Stimulated activated CD8-positive, alpha-beta memory T cell treated with anti-CD3 and anti-CD28 coated beads, Interleukin-2, amount 100 ng/mL, for 1 hour (primary cell): ENCODE measurements at regions not wholly inside any gene's neighbourhood (a gene's known extent, or its start where the extent isn't known, plus 50 kb on each side); places are given as distances from the start of the nearest gene placed in this dataset.

ENCODE experiments used
- DNase-seq, 2 donors: peaks; one replicate each; pipeline ENCODE4 v3.0.0-alpha.2; 2020; ENCODE audit warnings: low read depth in 2 of 2

- no peak for DNase-seq
These were observed 348.8 kb upstream of the SPTLC3 start for GRCh38 chr20:12659942-12660341.

GRCh38 chr20:12660918-12661317, 347.9 kb upstream of the SPTLC3 start:
- DNase-seq, result no peak

- no peak for DNase-seq
These were observed 338.5 kb upstream of the SPTLC3 start for GRCh38 chr20:12670301-12670700.

GRCh38 chr20:12673352-12673751, 335.4 kb upstream of the SPTLC3 start:
- no peak for DNase-seq

- DNase-seq, result no peak
These were observed 330.8 kb upstream of the SPTLC3 start for GRCh38 chr20:12677925-12678324.

GRCh38 chr20:12679447-12679846, 329.3 kb upstream of the SPTLC3 start:
- DNase-seq, result no peak

GRCh38 chr20:12682613-12683012, 326.2 kb upstream of the SPTLC3 start:
- DNase-seq, result no peak

- DNase-seq, result no peak
These were observed 321.3 kb upstream of the SPTLC3 start for GRCh38 chr20:12687476-12687875.

GRCh38 chr20:12695937-12696336, 312.8 kb upstream of the SPTLC3 start:
- no peak for DNase-seq

GRCh38 chr20:12698817-12699216, 310.0 kb upstream of the SPTLC3 start:
- DNase-seq, result no peak

GRCh38 chr20:12699374-12700228, 309.2 kb upstream of the SPTLC3 start:
- DNase-seq, result no peak

- DNase-seq, result no peak
These were observed 308.1 kb upstream of the SPTLC3 start for GRCh38 chr20:12700701-12701100.

- DNase-seq, result no peak
These were observed 306.5 kb upstream of the SPTLC3 start for GRCh38 chr20:12702312-12702711.

- DNase-seq, result no peak
These were observed 293.4 kb upstream of the SPTLC3 start for GRCh38 chr20:12715371-12715770.

- no peak for DNase-seq
These were observed 292.6 kb upstream of the SPTLC3 start for GRCh38 chr20:12715991-12716680.

GRCh38 chr20:12717061-12717460, 291.7 kb upstream of the SPTLC3 start:
- no peak for DNase-seq

- no peak for DNase-seq
These were observed 290.2 kb upstream of the SPTLC3 start for GRCh38 chr20:12718619-12719018.

GRCh38 chr20:12721636-12722035, 287.1 kb upstream of the SPTLC3 start:
- DNase-seq, result no peak

GRCh38 chr20:12722091-12722490, 286.7 kb upstream of the SPTLC3 start:
- no peak for DNase-seq

- DNase-seq, result no peak
These were observed 285.0 kb upstream of the SPTLC3 start for GRCh38 chr20:12723811-12724210.

GRCh38 chr20:12728782-12729181, 280.0 kb upstream of the SPTLC3 start:
- no peak for DNase-seq

GRCh38 chr20:12729326-12729725, 279.4 kb upstream of the SPTLC3 start:
- no peak for DNase-seq

- no peak for DNase-seq
These were observed 275.0 kb upstream of the SPTLC3 start for GRCh38 chr20:12733811-12734210.
